ENCODE measurements at regions not wholly inside any gene's neighbourhood (a gene's known extent, or its start where the extent isn't known, plus 50 kb on each side); places are given as distances from the start of the nearest gene placed in this dataset.

- DNase-seq (ENCODE audit: low read depth), result no peak
- no peak for TF ChIP-seq CTCF (IDR thresholded peaks at IDR 0.05; ENCODE audit: control insufficient read depth, extremely low read depth, insufficient read depth)
- H3K4me3 ChIP-seq (ENCODE audit: low read depth, low read length), result no peak overlapping the region
Observed at GRCh38 chr13:103537616-103538015, 471.4 kb upstream of the SLC10A2 start.

GRCh38 chr13:103531278-103531677, 465.1 kb upstream of the SLC10A2 start:
- DNase-seq (ENCODE audit: low read depth), result no peak
- no peak overlapping the region for H3K4me3 ChIP-seq (ENCODE audit: low read depth, low read length)
- no peak for TF ChIP-seq CTCF (IDR thresholded peaks at IDR 0.05; ENCODE audit: control insufficient read depth, extremely low read depth, insufficient read depth)

GRCh38 chr13:103528437-103528836, 462.2 kb upstream of the SLC10A2 start:
- H3K4me3 ChIP-seq (ENCODE audit: low read depth, low read length), result no peak overlapping the region
- TF ChIP-seq CTCF (IDR thresholded peaks at IDR 0.05; ENCODE audit: control insufficient read depth, extremely low read depth, insufficient read depth), result no peak

GRCh38 chr13:103525530-103525929, 459.3 kb upstream of the SLC10A2 start:
- H3K4me3 ChIP-seq (ENCODE audit: low read depth, low read length), result no peak overlapping the region
- DNase-seq (ENCODE audit: low read depth), result no peak
- TF ChIP-seq CTCF (IDR thresholded peaks at IDR 0.05; ENCODE audit: control insufficient read depth, extremely low read depth, insufficient read depth), result no peak

More at GRCh38 chr13:103528437-103528836, 462.2 kb upstream of the SLC10A2 start:
- no peak for DNase-seq (ENCODE audit: low read depth)

- no peak for DNase-seq (ENCODE audit: low read depth)
- no peak overlapping the region for H3K4me3 ChIP-seq (ENCODE audit: low read depth, low read length)
- no peak for TF ChIP-seq CTCF (IDR thresholded peaks at IDR 0.05; ENCODE audit: control insufficient read depth, extremely low read depth, insufficient read depth)
Observed at GRCh38 chr13:103523858-103524257, 457.6 kb upstream of the SLC10A2 start.

- DNase-seq (ENCODE audit: low read depth), result no peak
- H3K4me3 ChIP-seq (ENCODE audit: low read depth, low read length), result no peak overlapping the region
- TF ChIP-seq CTCF (IDR thresholded peaks at IDR 0.05; ENCODE audit: control insufficient read depth, extremely low read depth, insufficient read depth), result no peak
Observed at GRCh38 chr13:103521532-103521931, 455.3 kb upstream of the SLC10A2 start.

GRCh38 chr13:103517768-103518102, 451.5 kb upstream of the SLC10A2 start:
- DNase-seq (ENCODE audit: low read depth), result no peak
- TF ChIP-seq CTCF (IDR thresholded peaks at IDR 0.05; ENCODE audit: control insufficient read depth, extremely low read depth, insufficient read depth), result no peak
- H3K4me3 ChIP-seq (ENCODE audit: low read depth, low read length), result no peak overlapping the region

Data from LNCaP clone FGC (cell line).